NCI-H2227 (cell line): ENCODE measurements at regions not wholly inside any gene's neighbourhood (a gene's known extent, or its start where the extent isn't known, plus 50 kb on each side); places are given as distances from the start of the nearest gene placed in this dataset.

ENCODE experiments used
- DNase-seq: peaks from one replicate; lab custom pipeline; 2025; ENCODE audit not compliant: unreplicated experiment; lab: John Stamatoyannopoulos, UW

- DNase-seq, result no peak
These were observed 109.8 kb upstream of the SLC25A48 start for GRCh38 chr5:135724617-135725016.

GRCh38 chr5:135723491-135723890 lies 111.0 kb upstream of the SLC25A48 start:
- DNase-seq, result no peak

DNA sequence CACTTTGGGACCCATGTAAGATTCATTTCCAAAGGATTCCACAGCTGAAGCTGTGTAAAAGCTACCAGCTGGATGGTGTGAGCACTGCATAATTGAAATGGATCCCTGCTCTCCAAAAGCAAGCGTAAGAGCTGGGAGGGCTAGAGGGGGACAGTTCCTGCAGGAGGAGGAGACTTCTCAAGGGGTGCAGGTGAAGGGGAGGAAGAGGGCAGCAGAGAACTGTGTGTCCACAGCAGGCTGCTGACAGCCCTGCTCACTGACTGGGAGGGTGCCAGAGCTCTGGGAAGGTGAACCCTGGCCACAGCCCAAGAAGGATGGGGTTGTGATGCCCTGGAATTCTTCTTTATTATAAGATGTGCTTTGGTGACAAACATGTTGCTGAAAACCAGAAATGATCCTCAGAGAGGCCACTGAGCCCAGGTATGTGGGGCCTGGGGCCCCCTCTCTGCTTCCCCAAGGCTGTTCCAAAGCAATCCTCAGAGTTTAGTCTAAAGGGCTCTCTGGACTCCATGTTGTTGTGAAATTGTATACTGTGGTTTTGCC lies 112.8 kb upstream of the SLC25A48 start:
- DNase-seq, result no peak

- DNase-seq, result no peak
These were observed 114.3 kb upstream of the SLC25A48 start for GRCh38 chr5:135720191-135720590.

GRCh38 chr5:135719428-135720063 lies 114.9 kb upstream of the SLC25A48 start:
- no peak for DNase-seq

DNA sequence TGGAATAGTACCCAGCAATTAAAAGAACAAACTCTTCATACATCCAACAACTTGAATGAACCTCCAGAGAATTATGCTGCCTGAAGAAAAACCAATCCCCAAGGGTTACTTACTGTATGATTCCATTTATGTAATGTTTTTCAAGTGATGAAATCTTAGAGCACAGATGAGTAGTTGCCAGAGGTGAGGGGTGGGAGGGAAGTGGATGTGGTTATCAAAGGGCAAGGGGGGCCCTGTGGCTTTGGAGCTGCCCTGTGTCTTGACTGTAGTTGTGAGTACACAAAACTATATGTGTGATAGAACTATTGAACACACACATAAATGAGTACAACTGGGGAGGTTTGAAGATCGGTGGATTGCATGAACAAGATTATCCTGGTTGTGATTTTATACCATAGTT lies 115.8 kb upstream of the SLC25A48 start:
- DNase-seq, result no peak

GRCh38 chr5:135718151-135718550 lies 116.3 kb upstream of the SLC25A48 start:
- no peak for DNase-seq

DNA sequence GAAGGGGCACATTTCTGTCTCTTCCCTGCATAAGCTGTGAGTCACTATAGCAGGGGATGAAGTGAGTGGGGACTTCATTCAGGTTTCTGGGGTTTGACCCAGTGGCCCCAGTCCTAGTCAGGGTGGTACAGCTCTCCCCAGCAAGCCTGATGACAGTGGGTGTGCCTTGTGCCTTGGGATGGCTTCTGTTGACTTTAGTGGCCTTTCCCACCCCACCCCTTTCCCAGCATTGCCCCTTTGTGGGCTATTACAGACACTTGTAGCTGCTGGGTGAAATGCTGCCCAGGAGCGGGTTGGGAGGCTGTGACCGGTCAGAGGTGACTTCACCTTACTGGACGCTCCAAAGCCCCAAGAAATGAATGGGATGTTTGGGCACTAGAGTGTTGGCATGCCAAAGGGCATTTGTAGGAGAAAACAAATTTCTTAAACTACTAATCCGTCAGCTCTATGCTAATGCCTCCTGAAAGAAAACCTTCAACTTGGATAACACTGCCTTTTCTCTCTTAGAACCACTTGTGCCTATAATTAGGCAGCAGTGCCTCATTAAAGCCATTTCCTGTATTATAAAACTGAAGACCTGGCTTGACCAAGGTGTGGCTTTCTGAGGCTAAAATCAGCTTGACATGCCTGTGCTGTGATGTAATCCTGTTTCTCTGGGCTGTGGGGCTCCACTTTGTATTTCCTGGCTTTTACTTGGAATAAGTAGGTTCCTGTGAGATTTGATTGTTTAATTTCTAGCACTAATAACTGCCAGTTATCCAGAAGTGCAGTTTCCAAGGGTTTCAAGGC lies 119.0 kb upstream of the SLC25A48 start:
- no peak for DNase-seq

DNA sequence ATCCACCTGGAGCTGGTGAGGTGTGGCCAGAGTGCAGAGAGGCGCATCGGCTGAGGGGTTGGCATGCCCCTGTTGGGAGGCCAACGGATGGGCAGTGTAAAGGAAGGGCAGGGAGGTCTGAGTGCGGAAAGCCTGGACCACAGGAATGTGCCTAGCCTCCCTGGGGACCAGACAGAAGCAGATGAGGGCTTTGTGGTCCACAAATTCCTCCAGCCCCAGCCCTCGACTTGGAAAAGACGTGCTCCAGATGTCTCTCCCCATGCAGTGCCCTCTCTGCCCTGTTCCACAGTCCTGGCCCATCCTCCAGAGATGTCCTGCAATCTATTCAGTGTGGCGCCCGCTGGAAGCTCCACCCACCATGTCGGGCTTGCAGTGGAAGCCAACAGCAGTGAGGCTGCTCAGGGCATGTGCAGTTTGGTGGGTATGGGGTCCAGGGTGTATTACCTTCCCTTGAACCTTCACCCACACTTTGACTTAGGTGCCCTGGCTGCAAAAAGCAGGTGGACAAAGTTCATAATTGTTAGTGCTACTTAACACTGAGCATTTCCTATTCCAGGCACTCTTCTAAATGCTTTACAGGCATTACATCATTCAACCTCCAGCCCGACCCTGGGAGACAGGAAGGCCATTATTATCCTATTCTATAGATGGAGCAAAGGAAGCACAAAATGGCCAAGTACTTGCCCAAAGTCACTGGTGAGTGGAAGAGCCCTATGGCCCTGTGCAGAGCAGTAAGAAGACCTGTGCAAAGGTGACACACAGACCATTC lies 120.2 kb upstream of the SLC25A48 start:
- no peak for DNase-seq

- DNase-seq, result no peak
These were observed 121.1 kb upstream of the SLC25A48 start for GRCh38 chr5:135713161-135713915.

DNA sequence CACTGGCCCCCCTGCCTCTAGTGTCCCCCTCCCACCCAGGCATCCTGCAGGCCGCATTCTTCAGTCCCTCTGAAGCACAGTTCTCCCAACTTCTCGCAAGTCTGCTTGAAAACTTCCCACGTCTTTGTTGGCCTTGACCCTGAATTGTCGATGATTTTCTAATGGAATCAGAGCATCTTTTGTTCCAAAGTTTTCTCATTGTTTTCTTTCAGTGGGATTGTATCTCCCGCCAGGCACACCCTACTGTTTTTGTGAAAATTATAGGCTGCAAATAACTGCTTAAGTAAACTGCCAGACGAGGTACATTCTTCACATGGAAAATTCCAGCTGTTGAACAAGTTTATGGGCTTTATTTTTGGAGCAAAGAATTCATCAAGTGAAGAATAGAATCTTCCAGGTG lies 122.6 kb upstream of the SLC25A48 start:
- peak; percentile 16 for DNase-seq

GRCh38 chr5:135710045-135710675 lies 124.3 kb upstream of the SLC25A48 start:
- peak; percentile 28 for DNase-seq

- no peak for DNase-seq
These were observed 125.3 kb upstream of the SLC25A48 start for GRCh38 chr5:135709208-135709575.

DNA sequence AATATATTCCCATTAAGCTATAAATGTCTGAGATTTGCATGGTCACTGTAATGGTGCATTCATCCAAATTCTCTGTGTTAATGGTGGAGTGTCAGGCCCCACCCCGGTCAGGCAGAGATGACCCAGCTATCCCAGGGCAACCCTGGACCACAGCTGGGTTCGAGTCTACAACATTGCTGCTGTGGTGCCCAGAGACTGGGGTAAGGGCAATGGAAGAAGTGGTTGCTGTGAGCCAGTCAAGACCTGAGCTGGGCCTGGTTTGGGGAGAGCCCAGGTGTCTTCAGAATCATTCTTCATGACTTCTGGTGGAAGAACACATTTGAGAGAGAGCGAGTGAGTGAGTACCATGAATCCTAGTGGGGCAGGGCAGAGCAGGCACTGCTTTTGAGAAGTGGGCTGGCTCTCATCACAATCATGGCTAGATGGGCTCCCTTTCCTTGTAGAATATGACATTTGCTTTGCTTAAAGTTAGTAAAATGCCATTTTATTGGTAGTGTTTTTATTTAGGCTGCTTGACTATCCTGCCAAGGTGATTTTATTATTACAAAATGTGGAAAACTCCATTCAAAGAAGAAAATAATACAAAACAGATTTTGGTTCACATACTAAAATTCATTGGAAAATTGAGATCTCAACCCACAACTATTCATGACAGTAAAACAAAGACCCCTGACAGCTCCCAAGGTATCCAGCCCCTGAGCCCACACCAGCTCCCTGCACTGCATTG lies 125.8 kb upstream of the SLC25A48 start:
- DNase-seq, result no peak

- DNase-seq, result no peak
These were observed 127.2 kb upstream of the SLC25A48 start for GRCh38 chr5:135707302-135707701.

- no peak for DNase-seq
These were observed 127.6 kb upstream of the SLC25A48 start for GRCh38 chr5:135706893-135707292.

GRCh38 chr5:135706474-135706873 lies 127.7 kb upstream of the CXCL14 start:
- DNase-seq, result no peak

GRCh38 chr5:135705941-135706466 lies 127.2 kb upstream of the CXCL14 start:
- no peak for DNase-seq

GRCh38 chr5:135705141-135705631 lies 126.4 kb upstream of the CXCL14 start:
- DNase-seq, result no peak
